Left colon (tissue), 2 donors: ENCODE measurements at regions not wholly inside any gene's neighbourhood (a gene's known extent, or its start where the extent isn't known, plus 50 kb on each side); places are given as distances from the start of the nearest gene placed in this dataset.
"Not testable (repeated sequence)": the region's sequence is repeated elsewhere in the genome, so short reads cannot be mapped to it uniquely, and the experiment has no call there.

ENCODE experiments used
- ATAC-seq: fragments of 200-7000 bp; cut with Tn5 transposase; one replicate; pipeline ENCODE4 v1.9.1; 2020; ENCODE audit warnings: mild to moderate bottlenecking, moderate library complexity
- DNase-seq, 2 donors: peaks; one replicate each; pipeline ENCODE4 v3.0.0-alpha.2; 2020
- intact Hi-C, 2 donors: fragments of 100-400 bp; cut with DNase I in 1 of 2; cut with micrococcal nuclease in 1 of 2; formaldehyde crosslinking; loops; one replicate each; pipeline versions ENCODE4 v1.11.2 to v1.14.0; 2022; cut with DNase I, micrococcal nuclease
- donor health status: DM: no; HTN: no; CAD: no.
- donor health status: DM: yes; HTN: yes; CAD: no.

GRCh38 chr5:68041293-68041692 is 174.3 kb upstream of the PIK3R1 start:
- DNase-seq (no peak), ATAC-seq (no peak)
- intact Hi-C loops = no loop called here

- ATAC-seq (no peak), DNase-seq (no peak)
- intact Hi-C loops = no loop called here
These were observed 178.0 kb upstream of the PIK3R1 start for GRCh38 chr5:68037546-68037945.

DNA sequence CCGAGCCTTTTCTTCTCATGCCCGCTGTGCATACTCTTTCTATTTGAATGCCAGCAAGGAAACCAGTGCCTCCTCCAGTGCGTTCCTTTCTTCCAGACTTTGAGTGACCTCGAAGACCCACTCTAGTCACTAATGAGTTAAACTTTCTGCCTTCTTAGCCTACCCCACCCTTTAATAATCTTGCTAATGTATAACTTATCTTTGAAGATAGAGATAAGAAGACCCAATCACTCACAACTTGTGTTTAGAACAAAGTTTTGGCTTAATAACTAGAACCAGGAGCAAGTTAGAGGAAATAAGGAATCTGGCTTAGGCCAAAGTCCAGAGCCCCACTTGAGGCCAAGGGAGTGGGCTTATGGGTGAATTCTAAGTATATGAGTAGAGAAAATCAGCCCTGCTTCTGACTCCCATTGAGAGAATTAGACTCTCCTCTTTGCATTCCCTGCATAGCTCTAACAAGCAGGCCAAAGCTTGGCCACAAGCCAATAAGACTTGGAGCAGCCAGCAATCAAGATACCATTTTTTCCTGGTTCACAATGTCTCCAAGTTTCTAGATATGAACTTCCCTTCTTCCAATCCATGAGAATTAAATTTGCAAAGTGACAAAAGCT is 181.5 kb upstream of the PIK3R1 start:
- intact Hi-C loops = no loop called here
- DNase-seq = peak; percentile 57 to 65
- peak; percentile 81 for ATAC-seq

DNA sequence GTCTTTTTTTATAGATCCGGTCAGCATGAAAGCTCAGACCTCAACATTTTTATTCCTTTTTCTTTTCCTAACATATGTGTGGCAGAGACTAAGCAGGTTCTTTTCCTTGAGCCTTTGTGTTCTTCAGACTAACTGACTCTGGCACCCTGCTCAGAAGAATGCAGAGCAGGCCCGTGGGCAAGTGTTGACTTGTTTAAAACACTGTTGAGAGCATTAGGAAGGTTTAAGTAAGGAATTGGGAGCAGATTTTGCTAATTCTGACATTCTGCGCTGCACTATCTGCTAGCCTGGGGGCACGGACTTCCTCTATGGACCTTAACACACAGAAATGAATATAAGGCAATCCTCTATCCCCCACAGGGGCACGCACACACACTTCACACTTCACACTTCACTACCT is 182.5 kb upstream of the PIK3R1 start:
- intact Hi-C loops = no loop called here
- ATAC-seq (no peak), DNase-seq (no peak)

DNA sequence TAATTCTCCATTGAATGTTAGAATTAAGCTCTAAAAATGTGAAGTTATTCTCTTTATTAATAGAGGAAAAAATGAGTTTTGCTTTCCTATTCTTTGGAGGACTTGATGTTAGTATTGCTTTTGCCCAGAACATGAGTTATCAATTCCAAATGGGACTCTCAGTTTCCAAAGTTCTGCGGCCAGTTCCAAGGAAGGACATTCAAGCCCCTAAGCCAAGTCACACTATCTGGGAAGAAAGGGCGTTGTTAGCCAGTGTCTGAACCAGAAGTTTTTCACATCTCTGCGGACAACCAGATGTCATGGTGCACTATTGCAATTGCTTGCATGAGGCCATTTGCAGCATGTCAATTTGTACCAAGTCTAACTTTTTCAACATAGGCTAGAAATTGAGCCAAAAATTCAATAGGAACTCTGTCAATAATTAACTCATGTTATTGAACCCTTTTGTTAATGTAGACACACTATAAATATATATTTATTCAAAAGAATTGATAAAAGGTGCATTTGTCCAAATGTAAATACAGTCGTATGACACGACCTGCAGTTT is 183.3 kb upstream of the PIK3R1 start:
- no peak for DNase-seq
- intact Hi-C loops = no loop called here
- ATAC-seq = no peak

DNA sequence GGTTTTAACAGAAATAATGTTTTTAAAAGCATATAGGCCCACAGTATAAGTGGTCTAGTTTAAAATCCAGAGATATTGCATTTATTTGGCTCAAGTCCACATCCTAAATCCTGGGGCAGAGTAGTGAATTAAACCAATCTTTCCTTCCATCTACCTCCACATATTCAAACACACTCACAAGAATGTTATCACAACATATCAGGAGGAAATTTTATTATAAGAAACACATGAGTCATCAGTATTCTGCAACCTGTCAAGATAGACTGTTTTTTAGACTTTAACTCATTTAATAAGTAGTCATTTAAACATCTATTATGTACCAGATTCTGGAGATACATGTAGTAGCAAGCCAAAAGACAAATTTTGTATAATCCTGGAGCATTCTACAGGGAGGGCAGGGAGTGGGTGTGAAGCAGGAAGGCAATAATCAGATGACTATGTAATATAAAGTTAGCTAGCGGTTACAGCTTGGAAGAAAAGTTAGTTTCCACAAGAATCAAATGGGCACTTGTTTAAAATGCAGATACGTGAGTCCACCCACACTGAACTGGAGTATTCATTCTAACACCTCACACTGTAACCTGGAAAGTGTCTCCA is 187.3 kb upstream of the PIK3R1 start:
- DNase-seq (no peak), ATAC-seq (peak; percentile 54)
- intact Hi-C loops = no loop called here

DNA sequence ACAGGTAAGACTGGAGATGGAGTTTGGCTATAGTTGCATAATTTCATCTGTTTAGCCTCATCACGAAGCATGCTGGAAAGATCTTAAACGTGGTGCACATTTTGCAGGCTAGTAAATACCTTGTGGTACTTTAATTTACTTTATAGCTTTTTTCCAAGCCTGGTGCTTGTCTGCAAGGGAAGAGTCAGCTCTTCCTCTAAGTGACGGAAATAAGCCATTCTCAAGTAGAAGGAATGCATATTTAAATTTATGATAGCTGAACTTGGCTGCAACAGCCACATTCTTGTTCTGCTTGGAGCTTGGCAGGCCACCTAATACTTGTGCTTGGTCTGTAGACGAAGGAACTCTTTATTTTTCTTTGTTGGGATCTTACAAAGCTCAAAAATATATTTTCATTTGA is 188.0 kb upstream of the PIK3R1 start:
- peak in 1 of 2 donors; percentile 55 for DNase-seq
- intact Hi-C loops = no loop called here
- peak; percentile 67 for ATAC-seq

GRCh38 chr5:68026092-68026885 is 189.3 kb upstream of the PIK3R1 start:
- ATAC-seq = no peak
- intact Hi-C loops = no loop called here
- no peak for DNase-seq

- intact Hi-C loops = no loop called here
- DNase-seq = no peak
These were observed 191.1 kb upstream of the PIK3R1 start for GRCh38 chr5:68024426-68024825.

GRCh38 chr5:68021916-68022315 is 193.6 kb upstream of the PIK3R1 start:
- intact Hi-C loops = no loop called here
- ATAC-seq = no peak
- DNase-seq = no peak

More at GRCh38 chr5:68024426-68024825, 191.1 kb upstream of the PIK3R1 start:
- no peak for ATAC-seq

GRCh38 chr5:68021227-68021626 is 194.3 kb upstream of the PIK3R1 start:
- no peak for ATAC-seq
- no peak for DNase-seq
- intact Hi-C loops = no loop called here

DNA sequence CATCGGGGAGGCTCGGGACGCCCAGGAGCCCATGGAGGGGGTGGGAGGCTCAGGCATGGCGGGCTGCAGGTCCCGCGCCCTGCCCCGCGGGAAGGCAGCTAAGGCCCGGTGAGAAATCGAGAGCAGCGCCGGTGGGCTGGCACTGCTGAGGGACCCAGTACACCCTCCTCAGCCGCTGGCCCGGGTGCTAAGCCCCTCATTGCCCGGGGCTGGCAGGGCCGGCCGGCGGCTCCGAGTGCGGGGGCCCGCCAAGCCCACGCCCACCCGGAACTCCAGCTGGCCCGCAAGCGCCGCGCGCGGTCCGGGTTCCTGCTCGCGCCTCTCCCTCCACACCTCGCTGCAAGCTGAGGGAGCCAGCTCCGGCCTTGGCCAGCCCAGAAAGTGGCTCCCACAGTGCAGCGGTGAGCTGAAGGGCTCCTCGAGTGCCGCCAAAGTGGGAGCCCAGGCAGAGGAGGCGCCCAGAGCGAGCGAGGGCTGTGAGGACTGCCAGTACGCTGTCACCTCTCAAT is 195.0 kb upstream of the PIK3R1 start:
- DNase-seq, ATAC-seq, intact Hi-C loops: not testable (repeated sequence)

- intact Hi-C loops = no loop called here
- DNase-seq = no peak
- no peak for ATAC-seq
These were observed 199.9 kb upstream of the PIK3R1 start for GRCh38 chr5:68015381-68016302.

GRCh38 chr5:68012831-68013230 is 202.7 kb upstream of the PIK3R1 start:
- intact Hi-C loops = no loop called here
- no peak for DNase-seq
- ATAC-seq = no peak

DNA sequence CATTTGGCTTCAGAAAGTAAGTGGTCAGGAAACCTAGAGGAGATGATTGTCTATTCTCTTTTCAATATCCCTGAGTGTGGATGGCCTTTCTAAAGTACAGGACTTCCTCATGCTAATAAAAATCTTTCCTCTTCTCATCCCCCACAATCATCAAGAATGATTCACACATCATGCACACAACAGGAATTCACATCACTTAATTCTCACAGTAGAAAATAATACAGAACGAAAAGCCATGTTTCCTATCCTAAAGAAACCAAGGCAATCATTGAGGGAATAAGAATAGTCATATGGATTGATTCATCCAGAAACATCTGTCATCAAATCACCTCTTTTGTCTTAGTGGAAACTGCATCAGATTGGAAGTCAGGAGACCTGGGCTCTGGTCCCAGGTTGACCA is 203.1 kb upstream of the PIK3R1 start:
- ATAC-seq (no peak), DNase-seq (no peak)
- intact Hi-C loops = no loop called here

DNA sequence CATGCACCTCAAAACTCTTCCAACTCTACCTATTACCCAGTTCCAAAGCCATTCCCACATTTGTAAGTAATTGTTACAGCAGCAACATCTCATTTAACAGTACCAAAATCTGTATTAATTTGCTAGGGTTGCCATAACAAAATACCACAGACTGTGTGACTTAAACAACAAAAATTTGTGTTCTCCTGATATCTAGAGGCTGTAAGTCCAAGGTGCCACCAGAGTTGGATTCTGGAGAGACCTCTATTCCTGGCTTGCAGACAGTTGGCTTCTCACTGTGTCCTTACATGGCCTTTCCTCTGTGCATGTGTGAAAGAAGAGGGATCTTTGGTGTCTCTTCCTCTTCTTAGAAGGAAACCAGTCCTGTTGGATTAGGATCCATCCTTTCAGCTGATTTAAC is 203.8 kb upstream of the PIK3R1 start:
- DNase-seq (no peak), ATAC-seq (no peak)
- intact Hi-C loops = no loop called here

DNA sequence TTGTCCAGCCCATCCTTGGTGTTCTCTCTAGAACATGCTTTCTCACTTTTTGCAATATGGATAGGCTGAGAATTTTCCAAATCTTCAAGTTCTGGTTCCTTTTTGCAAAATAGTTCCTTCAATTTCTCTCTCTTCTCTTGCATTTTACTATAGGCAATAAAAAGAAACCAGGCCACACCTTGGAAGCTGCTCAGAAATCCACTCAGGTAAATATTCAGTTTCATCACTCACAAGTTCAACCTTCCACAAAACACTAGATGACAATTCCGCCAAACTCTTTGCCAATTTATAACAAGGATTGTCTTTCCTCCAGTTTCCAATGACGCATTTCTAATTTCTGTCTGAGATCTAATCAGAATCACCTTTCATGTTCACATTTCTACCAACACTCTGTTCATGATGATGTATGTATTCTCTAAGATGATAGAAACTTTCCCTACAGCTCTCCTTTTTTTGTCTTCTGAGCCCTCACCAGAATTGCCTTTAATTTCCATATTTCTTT is 204.2 kb upstream of the PIK3R1 start:
- intact Hi-C loops = no loop called here
- no peak for DNase-seq
- ATAC-seq = peak; percentile 88

DNA sequence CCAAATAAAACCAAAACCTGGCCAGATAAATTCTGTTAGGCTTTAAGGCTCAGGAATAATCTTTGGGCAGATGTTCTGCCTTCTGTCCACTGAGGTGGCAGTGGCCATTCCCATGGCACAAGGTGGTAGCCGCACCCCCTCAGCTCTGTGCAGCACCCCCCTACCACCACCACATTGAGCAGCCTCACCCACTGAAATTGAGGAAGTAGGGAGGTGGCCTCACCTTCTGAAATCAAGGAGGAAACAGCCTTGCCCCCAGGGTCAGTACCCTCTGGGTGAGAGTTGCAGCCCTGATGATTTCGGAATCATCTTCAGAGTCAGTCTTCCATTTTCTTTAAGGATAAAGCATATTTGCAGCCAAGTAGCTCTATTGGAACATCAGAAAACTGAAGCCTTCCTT is 204.8 kb upstream of the PIK3R1 start:
- intact Hi-C loops = no loop called here
- DNase-seq (no peak), ATAC-seq (peak; percentile 85)

DNA sequence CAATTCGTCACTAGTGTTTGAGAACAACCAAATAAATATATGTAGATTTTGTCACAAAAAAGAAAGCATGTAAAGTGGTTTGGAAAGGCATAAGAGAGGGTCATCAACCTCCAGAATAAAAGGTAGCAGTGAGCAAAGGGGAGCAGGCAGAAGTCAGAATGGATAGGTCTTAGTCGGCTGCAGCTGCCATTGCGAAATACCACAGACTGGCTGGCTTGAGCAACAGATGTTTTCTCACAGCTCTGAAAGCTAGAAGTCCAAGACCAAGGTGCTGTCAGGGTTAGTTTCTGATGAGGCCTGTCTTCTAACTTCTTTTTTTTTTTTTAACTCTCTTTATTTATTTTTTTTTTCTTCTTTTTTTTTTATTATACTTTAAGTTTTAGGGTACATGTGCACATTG is 208.1 kb upstream of the PIK3R1 start:
- ATAC-seq = no peak
- intact Hi-C loops = no loop called here
- peak in 1 of 2 donors; percentile 42 for DNase-seq
